WTC11 (cell line): ENCODE measurements at regions not wholly inside any gene's neighbourhood (a gene's known extent, or its start where the extent isn't known, plus 50 kb on each side); places are given as distances from the start of the nearest gene placed in this dataset.

Experiments used
- ATAC-seq: fragments of 200-7000 bp; cut with Tn5 transposase; 2 replicates; pipeline ENCODE4 v1.10.0; 2021; ENCODE audit warnings: mild to moderate bottlenecking, moderate library complexity
- CTCF ChIA-PET: fragments of 300-600 bp; sonication (Branson Sonifier 250); formaldehyde crosslinking; loops from one replicate; lab custom pipeline; 2021; ENCODE audit warnings: antibody characterized with exemption; lab: Charles Lee
- POLR2A ChIA-PET: fragments of 350-600 bp; sonication (Branson Sonifier 250); formaldehyde crosslinking; loops from one replicate; lab custom pipeline; 2021; ENCODE audit warnings: antibody characterized with exemption; lab: Charles Lee
- DNase-seq: peaks from one replicate; pipeline ENCODE4 v3.0.0; 2021; ENCODE audit warnings: low spot score
- H3K27ac Mint-ChIP-seq: 2 replicates; pipeline ENCODE4 v1.8.0; 2021; ENCODE audit warnings: mixed read lengths
- H3K27me3 Mint-ChIP-seq: 2 replicates; pipeline ENCODE4 v1.8.0; 2021; ENCODE audit warnings: low read depth, mild to moderate bottlenecking, moderate library complexity, mixed read lengths
- H3K36me3 Mint-ChIP-seq: 2 replicates; pipeline ENCODE4 v1.8.0; 2021; ENCODE audit warnings: mixed read lengths
- H3K4me1 Mint-ChIP-seq: 2 replicates; pipeline ENCODE4 v1.8.0; 2022; ENCODE audit warnings: mixed read lengths
- H3K4me3 Mint-ChIP-seq: 2 replicates; pipeline ENCODE4 v1.8.0; 2021; ENCODE audit warnings: mild to moderate bottlenecking, moderate library complexity, mixed read lengths
- H3K9me3 Mint-ChIP-seq: 2 replicates; pipeline ENCODE4 v1.8.0; 2021; ENCODE audit warnings: mixed read lengths
- AFF4 ChIP-seq: sonication (generic); formaldehyde crosslinking; IDR thresholded peaks from 2 replicates; pipeline ENCODE4 v1.8.1; 2023; ENCODE audit warnings: mild to moderate bottlenecking, missing genetic modification reagents, borderline replicate concordance
- CBFB ChIP-seq: sonication (generic); formaldehyde crosslinking; IDR thresholded peaks from 2 replicates; pipeline ENCODE4 v1.8.1; 2022; ENCODE audit warnings: mild to moderate bottlenecking, low read depth, missing genetic modification reagents
- CREB1 ChIP-seq: sonication (generic); formaldehyde crosslinking; IDR thresholded peaks from 2 replicates; pipeline ENCODE4 v1.8.0; 2023; ENCODE audit warnings: mild to moderate bottlenecking, missing genetic modification reagents
- CTCF ChIP-seq: fragments of 200-600 bp; IDR thresholded peaks from 2 replicates; pipeline ENCODE4 v1.8.0; 2022; ENCODE audit warnings: antibody characterized with exemption
- ERG ChIP-seq: fragments of 250-450 bp; sonication (Bioruptor Pico); IDR thresholded peaks from 2 replicates; pipeline ENCODE4 v1.8.0; 2021; ENCODE audit warnings: mild to moderate bottlenecking
- HMGXB4 ChIP-seq: sonication (generic); formaldehyde crosslinking; IDR thresholded peaks from 2 replicates; pipeline ENCODE4 v1.8.1; 2023; ENCODE audit warnings: mild to moderate bottlenecking, moderate library complexity, missing genetic modification reagents
- JAZF1 ChIP-seq: fragments of 250-450 bp; sonication (Bioruptor Pico); IDR thresholded peaks from 2 replicates; pipeline ENCODE4 v1.9.0; 2021; ENCODE audit warnings: moderate library complexity, mild to moderate bottlenecking, inconsistent platforms
- NFE2L1 ChIP-seq: sonication (generic); formaldehyde crosslinking; IDR thresholded peaks from 2 replicates; pipeline ENCODE4 v1.8.1; 2023; ENCODE audit warnings: missing genetic modification reagents
- NR1H2 ChIP-seq: sonication (generic); formaldehyde crosslinking; IDR thresholded peaks from 2 replicates; pipeline ENCODE4 v1.9.0; 2021; ENCODE audit warnings: mild to moderate bottlenecking, moderate library complexity, missing genetic modification reagents
- SOX15 ChIP-seq: fragments of 250-450 bp; sonication (Bioruptor Pico); IDR thresholded peaks from 2 replicates; pipeline ENCODE4 v1.9.0; 2021; ENCODE audit warnings: mild to moderate bottlenecking
- SP1 ChIP-seq: sonication (generic); formaldehyde crosslinking; conservative IDR thresholded peaks from 2 replicates; pipeline ENCODE4 v1.8.1; 2022; ENCODE audit warnings: missing genetic modification reagents
- TP53 ChIP-seq: sonication (generic); formaldehyde crosslinking; IDR thresholded peaks from 2 replicates; pipeline ENCODE4 v1.8.1; 2023; ENCODE audit warnings: mild to moderate bottlenecking, missing genetic modification reagents
- USF2 ChIP-seq: sonication (generic); formaldehyde crosslinking; IDR thresholded peaks from 2 replicates; pipeline ENCODE4 v1.8.1; 2023; ENCODE audit warnings: mild to moderate bottlenecking, missing genetic modification reagents, moderate library complexity
- ZBTB21 ChIP-seq: sonication (generic); formaldehyde crosslinking; IDR thresholded peaks from 2 replicates; pipeline ENCODE4 v1.8.1; 2023; ENCODE audit warnings: mild to moderate bottlenecking, missing genetic modification reagents, borderline replicate concordance
- ZBTB43 ChIP-seq: sonication (generic); formaldehyde crosslinking; IDR thresholded peaks from 2 replicates; pipeline ENCODE4 v1.8.1; 2023; ENCODE audit warnings: mild to moderate bottlenecking, missing genetic modification reagents
- ZNF121 ChIP-seq: sonication (generic); formaldehyde crosslinking; IDR thresholded peaks from 2 replicates; pipeline ENCODE4 v1.8.0; 2023; ENCODE audit warnings: missing genetic modification reagents
- ZNF423 ChIP-seq: fragments of 250-450 bp; sonication (Bioruptor Pico); IDR thresholded peaks from 2 replicates; pipeline ENCODE4 v2.1.2; 2022; ENCODE audit warnings: mild to moderate bottlenecking, moderate library complexity
- ZNF532 ChIP-seq: fragments of 250-450 bp; sonication (Bioruptor Pico); IDR thresholded peaks from 2 replicates; pipeline ENCODE4 v1.9.0; 2021; ENCODE audit warnings: mild to moderate bottlenecking, borderline replicate concordance

- H3K9me3 Mint-ChIP-seq, result no peaks in the 10 kb centered on the region
- H3K27ac Mint-ChIP-seq, result no peak overlapping the region
- H3K4me1 Mint-ChIP-seq, result peaks cover 4% of the 10 kb centered on the region
- no peaks in the 10 kb centered on the region for H3K36me3 Mint-ChIP-seq
- H3K4me3 Mint-ChIP-seq, result no peak overlapping the region
- TF ChIP-seq TP53 (no peak), AFF4 (CRISPR knock-in tag) (no peak), ERG (no peak), ZNF423 (no peak), ZBTB43 (CRISPR knock-in tag) (no peak), SOX15 (CRISPR knock-in tag) (no peak), ZNF121 (CRISPR knock-in tag) (no peak), NFE2L1 (CRISPR knock-in tag) (no peak), CREB1 (CRISPR knock-in tag) (no peak)
- TF ChIP-seq, all 79 proteins: peak for 0
- ATAC-seq (no peak), DNase-seq (no peak)
- ChIA-PET CTCF (interaction anchor here (0.5 kb wide), 1 partner anchor 46 kb away, joined by 3 read pairs; no protein-coding TSS in a partner anchor), POLR2A (no interaction called here)
- H3K27me3 Mint-ChIP-seq, result no peaks in the 10 kb centered on the region
Measured at GRCh38 chr3:40598962-40599361, 74.2 kb downstream of the ZNF621 start.

GRCh38 chr3:40602778-40603385, 78.1 kb downstream of the ZNF621 start:
- Mint-ChIP-seq H3K36me3 (no peaks in the 10 kb centered on the region), H3K4me3 (no peak overlapping the region), H3K27ac (no peak overlapping the region), H3K9me3 (0 out of 2 replicates have a peak, but pooled peaks cover under 1% of the 10 kb centered on the region), H3K4me1 (peaks cover 4% of the 10 kb centered on the region), H3K27me3 (no peaks in the 10 kb centered on the region)
- DNase-seq (no peak), ATAC-seq (no peak)
- ChIA-PET CTCF (no interaction called here), POLR2A (no interaction called here)
- no peak for TF ChIP-seq USF2 (CRISPR knock-in tag)
- no peak for TF ChIP-seq SP1 (CRISPR knock-in tag)
- no peak for TF ChIP-seq CBFB (CRISPR knock-in tag)
- TF ChIP-seq HMGXB4 (CRISPR knock-in tag), result no peak
- no peak for TF ChIP-seq ZNF532 (CRISPR knock-in tag)
- TF ChIP-seq CTCF, result no peak
- TF ChIP-seq ZBTB21 (CRISPR knock-in tag), result no peak
- no peak for TF ChIP-seq ZBTB43 (CRISPR knock-in tag)
- no peak for TF ChIP-seq JAZF1
- TF ChIP-seq NR1H2, result no peak
